Endothelial cell of umbilical vein (primary cell): ENCODE measurements at regions not wholly inside any gene's neighbourhood (a gene's known extent, or its start where the extent isn't known, plus 50 kb on each side); places are given as distances from the start of the nearest gene placed in this dataset.

Source experiments
- BruUV-seq: library from RNA; stranded (reverse); fragments of 400-500 nt; replicated peaks from 2 replicates; lab custom pipeline; 2021; lab: Mats Ljungman, UMichigan
- CTCF ChIA-PET: fragments of 300-600, 350-600 bp; sonication (Branson Sonifier 250); formaldehyde crosslinking; loops from one replicate; lab custom pipeline; 2021; ENCODE audit warnings: antibody characterized with exemption, inconsistent platforms; lab: Charles Lee
- POLR2A ChIA-PET: fragments of 300-600, 350-600 bp; sonication (Branson Sonifier 250); formaldehyde crosslinking; loops from one replicate; lab custom pipeline; 2021; ENCODE audit warnings: antibody characterized with exemption, inconsistent platforms; lab: Charles Lee
- DNase-seq: peaks from one replicate; pipeline ENCODE4 v3.0.0-alpha.2; 2011; ENCODE audit warnings: low read depth, low spot score
- FAIRE-seq: peaks from 2 replicates; lab custom pipeline; 2011; peaks lifted over from hg19 to GRCh38; lab: Jason Lieb, UNC
- H2AFZ ChIP-seq: 2 replicates; pipeline ENCODE4 v1.6.0; 2012; ENCODE audit warnings: low read depth, low read length, control low read depth, inconsistent platforms
- H3K27ac ChIP-seq: 2 replicates; pipeline ENCODE4 v1.5.1; 2011; ENCODE audit warnings: low read depth, mild to moderate bottlenecking, control low read depth, low read length, moderate library complexity; ENCODE audit not compliant: insufficient read depth
- H3K27me3 ChIP-seq, 2 experiments: 2 replicates each; pipeline versions ENCODE4 v1.6.0 to v1.6.1; 2011; ENCODE audit warnings: low read length in 2 of 2, mixed read lengths in 1 of 2; ENCODE audit not compliant: control insufficient read depth in 2 of 2, insufficient read depth in 2 of 2
- H3K36me3 ChIP-seq, 2 experiments: 2 replicates in 1 of 2; 3 replicates in 1 of 2; pipeline ENCODE4 v1.5.1; 2011; ENCODE audit warnings: low read length in 2 of 2, mild to moderate bottlenecking in 1 of 2, moderate library complexity in 1 of 2; ENCODE audit not compliant: control insufficient read depth in 2 of 2, insufficient read depth in 2 of 2; ENCODE audit errors: extremely low read depth in 1 of 2
- H3K4me1 ChIP-seq: 3 replicates; pipeline ENCODE4 v1.5.1; 2011; ENCODE audit warnings: mild to moderate bottlenecking, low read length; ENCODE audit not compliant: control insufficient read depth, insufficient read depth; ENCODE audit errors: extremely low read depth
- H3K4me2 ChIP-seq: 2 replicates; pipeline ENCODE4 v1.6.1; 2011; ENCODE audit warnings: low read length, control low read depth, mixed read lengths; ENCODE audit not compliant: insufficient read depth
- H3K4me3 ChIP-seq, 3 experiments: fragments of 200-600 bp in 1 of 3; sonication (generic), shearing (Covaris generic) in 1 of 3; replicated peaks in 1 of 3; 2 replicates each; pipeline ENCODE4 v1.5.1; 2011 to 2016; ENCODE audit warnings: control low read depth in 3 of 3, low read length in 3 of 3, mild to moderate bottlenecking in 2 of 3, inconsistent platforms in 1 of 3, low read depth in 1 of 3, moderate library complexity in 1 of 3; ENCODE audit not compliant: insufficient read depth in 1 of 3
- H3K79me2 ChIP-seq: 2 replicates; pipeline ENCODE4 v1.6.0; 2012; ENCODE audit warnings: low read length, inconsistent platforms; ENCODE audit not compliant: control insufficient read depth, insufficient read depth
- H3K9ac ChIP-seq: replicated peaks from 2 replicates; pipeline ENCODE3; 2011; ENCODE audit warnings: low read length, control low read depth; ENCODE audit not compliant: insufficient read depth; ENCODE audit errors: extremely low read depth
- H3K9me1 ChIP-seq: replicated peaks from 3 replicates; pipeline ENCODE4 v1.6.0; 2011; ENCODE audit warnings: mild to moderate bottlenecking, low read length; ENCODE audit not compliant: control insufficient read depth, insufficient read depth; ENCODE audit errors: extremely low read depth
- H3K9me3 ChIP-seq: replicated peaks from 2 replicates; pipeline ENCODE4 v1.5.1; 2012; ENCODE audit warnings: low read length, inconsistent platforms; ENCODE audit not compliant: control insufficient read depth, insufficient read depth
- H4K20me1 ChIP-seq: replicated peaks from 2 replicates; pipeline ENCODE3; 2011; ENCODE audit warnings: mild to moderate bottlenecking, low read length; ENCODE audit not compliant: control insufficient read depth, insufficient read depth; ENCODE audit errors: extremely low read depth
- EZH2 ChIP-seq: IDR thresholded peaks from 2 replicates; pipeline ENCODE4 v1.6.1; 2012; ENCODE audit warnings: borderline replicate concordance, low read depth, mild to moderate bottlenecking, moderate library complexity, low read length, inconsistent platforms; ENCODE audit not compliant: severe bottlenecking
- FOS ChIP-seq: IDR thresholded peaks from 2 replicates; pipeline ENCODE4 v1.6.1; 2011; ENCODE audit warnings: mild to moderate bottlenecking, low read length, moderate library complexity, borderline replicate concordance; ENCODE audit not compliant: insufficient read depth
- GATA2 ChIP-seq: IDR thresholded peaks from 2 replicates; pipeline ENCODE4 v1.7.0; 2011; ENCODE audit warnings: low read depth, mild to moderate bottlenecking, moderate library complexity, mixed read lengths, low read length; ENCODE audit not compliant: insufficient read length, insufficient read depth
- JUN ChIP-seq: IDR thresholded peaks from 2 replicates; pipeline ENCODE4 v1.6.1; 2011; ENCODE audit warnings: borderline replicate concordance, low read depth; ENCODE audit not compliant: insufficient read length, insufficient read depth
- MYC ChIP-seq: IDR thresholded peaks from one replicate; pipeline ENCODE4 v1.6.1; 2011; ENCODE audit warnings: mild to moderate bottlenecking, low read depth, low read length
- POLR2A ChIP-seq: IDR thresholded peaks from 2 replicates; pipeline ENCODE4 v1.6.1; 2012; ENCODE audit warnings: low read depth, mild to moderate bottlenecking, control low read depth, low read length
- POLR2AphosphoS5 ChIP-seq: IDR thresholded peaks from 2 replicates; pipeline ENCODE4 v1.6.1; 2012; ENCODE audit warnings: low read depth, mild to moderate bottlenecking, control low read depth, low read length, moderate library complexity; ENCODE audit not compliant: insufficient read depth
- dilution Hi-C: fragments of 300-500 bp; cut with MboI; formaldehyde crosslinking; loops from one replicate; pipeline ENCODE4 v1.15.0; 2019; ENCODE audit warnings: low sequenced_read_pairs; ENCODE audit not compliant: extremely low pct_ligation_motif_present
- intact Hi-C: fragments of 100-400 bp; cut with micrococcal nuclease; formaldehyde crosslinking; loops from one replicate; pipeline ENCODE4 v1.10.0; 2022
- TF ChIP-seq, protein P1 (sequence below), 2 donors: IDR thresholded peaks; 1 replicate in 1 of 2; 2 replicates in 1 of 2; pipeline ENCODE4 v1.5.1; 2011; ENCODE audit warnings: low read length in 2 of 2, mild to moderate bottlenecking in 2 of 2, moderate library complexity in 2 of 2, control low read depth in 1 of 2, inconsistent platforms in 1 of 2, low read depth in 1 of 2; ENCODE audit not compliant: insufficient read depth in 1 of 2; ENCODE audit errors: extremely low read depth in 1 of 2
- TF ChIP-seq, protein P2 (sequence below): IDR thresholded peaks from 2 replicates; pipeline ENCODE4 v1.6.1; 2011; ENCODE audit not compliant: insufficient read depth, insufficient read length

DNA sequence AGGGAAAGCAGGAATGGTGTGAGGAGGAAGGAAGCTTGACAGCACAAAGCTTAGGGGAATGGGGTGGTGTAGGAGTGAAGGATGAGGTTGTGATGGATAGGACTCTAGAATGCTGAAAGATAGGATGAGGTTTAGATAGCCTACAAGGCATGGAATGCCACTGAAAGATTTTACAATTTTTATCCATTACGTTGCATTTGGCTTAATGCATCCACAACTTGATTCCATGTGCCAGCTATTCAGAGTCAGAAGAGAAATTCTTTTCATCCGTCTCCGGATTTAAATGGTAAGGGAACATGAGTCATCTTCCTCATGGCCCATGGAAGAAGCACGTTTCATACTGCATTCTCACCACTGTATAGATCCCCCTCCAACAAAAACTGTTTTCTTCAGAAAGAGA, 212.4 kb upstream of the BMPER start:
- Histone ChIP-seq H3K4me3 (no peak overlapping the region), H3K27me3 (no peaks in the 10 kb centered on the region), H3K4me1 (peaks cover 12% of the 10 kb centered on the region), H2AFZ (peak overlapping the region; percentile 77), H3K27ac (peak overlapping the region; percentile 34), H3K9me3 (no peaks in the 10 kb centered on the region), H3K36me3 (no peaks in the 10 kb centered on the region), H4K20me1 (no peaks in the 10 kb centered on the region), H3K4me2 (peak overlapping the region; percentile 37), H3K79me2 (no peaks in the 10 kb centered on the region), H3K9ac (no peak overlapping the region), H3K9me1 (no peaks in the 10 kb centered on the region)
- peak; percentile 91 for FAIRE-seq
- BruUV-seq = no TSS peak
- TF ChIP-seq FOS (peak; percentile 82), MYC (no peak), POLR2AphosphoS5 (no peak), JUN (peak; percentile 75), EZH2 (no peak), GATA2 (no peak), POLR2A (no peak)
- TF ChIP-seq, protein P1, sequence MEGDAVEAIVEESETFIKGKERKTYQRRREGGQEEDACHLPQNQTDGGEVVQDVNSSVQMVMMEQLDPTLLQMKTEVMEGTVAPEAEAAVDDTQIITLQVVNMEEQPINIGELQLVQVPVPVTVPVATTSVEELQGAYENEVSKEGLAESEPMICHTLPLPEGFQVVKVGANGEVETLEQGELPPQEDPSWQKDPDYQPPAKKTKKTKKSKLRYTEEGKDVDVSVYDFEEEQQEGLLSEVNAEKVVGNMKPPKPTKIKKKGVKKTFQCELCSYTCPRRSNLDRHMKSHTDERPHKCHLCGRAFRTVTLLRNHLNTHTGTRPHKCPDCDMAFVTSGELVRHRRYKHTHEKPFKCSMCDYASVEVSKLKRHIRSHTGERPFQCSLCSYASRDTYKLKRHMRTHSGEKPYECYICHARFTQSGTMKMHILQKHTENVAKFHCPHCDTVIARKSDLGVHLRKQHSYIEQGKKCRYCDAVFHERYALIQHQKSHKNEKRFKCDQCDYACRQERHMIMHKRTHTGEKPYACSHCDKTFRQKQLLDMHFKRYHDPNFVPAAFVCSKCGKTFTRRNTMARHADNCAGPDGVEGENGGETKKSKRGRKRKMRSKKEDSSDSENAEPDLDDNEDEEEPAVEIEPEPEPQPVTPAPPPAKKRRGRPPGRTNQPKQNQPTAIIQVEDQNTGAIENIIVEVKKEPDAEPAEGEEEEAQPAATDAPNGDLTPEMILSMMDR (IDR thresholded peaks at IDR 0.05; ENCODE audit: extremely low read depth in 1 of 2, insufficient read depth in 1 of 2, low read depth in 1 of 2, low read length in 2 of 2) = no peak
- TF ChIP-seq, protein P2, sequence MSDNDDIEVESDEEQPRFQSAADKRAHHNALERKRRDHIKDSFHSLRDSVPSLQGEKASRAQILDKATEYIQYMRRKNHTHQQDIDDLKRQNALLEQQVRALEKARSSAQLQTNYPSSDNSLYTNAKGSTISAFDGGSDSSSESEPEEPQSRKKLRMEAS = no peak
- DNase-seq = peak; percentile 81
- CTCF ChIA-PET = interaction anchor here (1.2 to 2.4 kb wide), 3 partner anchors 23 to 240 kb away, joined by 4 to 6 read pairs (median 5); no protein-coding TSS in a partner anchor
- intact Hi-C loops = no loop called here
- dilution Hi-C loops = no loop called here
- POLR2A ChIA-PET = no interaction called here
